Fibroblast of lung (primary cell): ENCODE measurements at regions not wholly inside any gene's neighbourhood (a gene's known extent, or its start where the extent isn't known, plus 50 kb on each side); places are given as distances from the start of the nearest gene placed in this dataset.

ENCODE experiments used
- DNase-seq, 2 donors: peaks; one replicate each; pipeline versions ENCODE4 v3.0.0 to v3.0.0-alpha.2; 2010; ENCODE audit warnings: low read depth in 2 of 2
- H2AFZ ChIP-seq: 2 replicates; pipeline ENCODE4 v1.5.1; 2012; ENCODE audit warnings: low read length, control low read depth, inconsistent platforms
- H3K27ac ChIP-seq: 2 replicates; pipeline ENCODE4 v1.5.1; 2011; ENCODE audit warnings: low read length, control low read depth; ENCODE audit not compliant: insufficient read depth
- H3K27me3 ChIP-seq: 2 replicates; pipeline ENCODE4 v1.5.1; 2011; ENCODE audit warnings: mild to moderate bottlenecking, low read length; ENCODE audit not compliant: control insufficient read depth, insufficient read depth
- H3K36me3 ChIP-seq: 2 replicates; pipeline ENCODE4 v1.5.1; 2011; ENCODE audit warnings: low read length; ENCODE audit not compliant: control insufficient read depth, insufficient read depth
- H3K4me1 ChIP-seq: 2 replicates; pipeline ENCODE4 v1.5.1; 2011; ENCODE audit warnings: low read length; ENCODE audit not compliant: control insufficient read depth, insufficient read depth; ENCODE audit errors: extremely low read depth
- H3K4me2 ChIP-seq: 2 replicates; pipeline ENCODE4 v1.5.1; 2011; ENCODE audit warnings: low read length, control low read depth; ENCODE audit not compliant: insufficient read depth; ENCODE audit errors: extremely low read depth
- H3K4me3 ChIP-seq, 4 experiments: fragments of 200-600 bp in 1 of 4; sonication (generic) in 1 of 4; replicated peaks in 1 of 4; 2 replicates each; pipeline ENCODE4 v1.5.1; 2011 to 2016; ENCODE audit warnings: low read length in 4 of 4, low read depth in 3 of 4, mild to moderate bottlenecking in 3 of 4, control low read depth in 2 of 4, inconsistent platforms in 1 of 4, mixed read lengths in 1 of 4; ENCODE audit not compliant: insufficient read depth in 1 of 4; ENCODE audit errors: control extremely low read depth in 1 of 4
- H3K79me2 ChIP-seq: 2 replicates; pipeline ENCODE4 v1.5.1; 2012; ENCODE audit warnings: mild to moderate bottlenecking, low read length, inconsistent platforms; ENCODE audit not compliant: control insufficient read depth, insufficient read depth
- H3K9ac ChIP-seq: 2 replicates; pipeline ENCODE4 v1.5.1; 2011; ENCODE audit warnings: mild to moderate bottlenecking, low read length, control low read depth; ENCODE audit not compliant: insufficient read depth
- H3K9me3 ChIP-seq: 2 replicates; pipeline ENCODE4 v1.5.1; 2012; ENCODE audit warnings: low read depth, low read length; ENCODE audit not compliant: control insufficient read depth, insufficient read depth
- H4K20me1 ChIP-seq: 2 replicates; pipeline ENCODE4 v1.5.1; 2011; ENCODE audit warnings: low read length; ENCODE audit not compliant: control insufficient read depth, insufficient read depth; ENCODE audit errors: extremely low read depth
- EZH2 ChIP-seq: IDR thresholded peaks from 2 replicates; pipeline ENCODE4 v1.5.1; 2012; ENCODE audit warnings: low read length, control low read depth, mild to moderate bottlenecking; ENCODE audit errors: missing control alignments
- TF ChIP-seq, protein P1 (sequence below), 2 donors: IDR thresholded peaks in 1 of 2; conservative IDR thresholded peaks in 1 of 2; 1 replicate in 1 of 2; 2 replicates in 1 of 2; pipeline ENCODE4 v1.5.1; 2011 to 2012; ENCODE audit warnings: low read length in 2 of 2, control low read depth in 1 of 2, inconsistent platforms in 1 of 2, low read depth in 1 of 2, mild to moderate bottlenecking in 1 of 2

DNA sequence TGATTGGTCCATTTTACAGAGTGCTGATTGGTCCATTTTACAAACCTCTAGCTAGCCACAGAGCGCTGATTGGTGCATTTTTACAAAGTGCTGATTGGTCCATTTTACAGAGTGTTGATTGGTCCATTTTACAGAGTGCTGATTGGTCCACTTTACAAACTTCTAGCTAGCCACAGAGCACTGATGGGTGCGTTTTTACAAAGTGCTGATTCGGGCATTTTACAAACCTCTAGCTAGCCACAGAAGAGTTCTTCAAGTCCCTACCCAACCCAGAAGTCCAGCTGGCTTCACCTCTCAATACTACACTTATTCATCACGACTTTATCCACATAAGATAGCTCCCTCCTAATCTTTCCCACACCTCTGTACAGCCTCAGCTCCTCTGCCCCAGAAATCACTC is 899.8 kb downstream of the TUSC7 start:
- no peak for DNase-seq
- H3K9me3 ChIP-seq = no peaks in the 10 kb centered on the region
- H3K27me3 ChIP-seq = no peaks in the 10 kb centered on the region
- H3K9ac ChIP-seq = no peak overlapping the region
- no peak overlapping the region for H3K4me2 ChIP-seq
- H3K79me2 ChIP-seq = no peaks in the 10 kb centered on the region
- H3K36me3 ChIP-seq = no peaks in the 10 kb centered on the region
- H3K27ac ChIP-seq = no peak overlapping the region
- no peaks in the 10 kb centered on the region for H3K4me1 ChIP-seq
- TF ChIP-seq EZH2 = no peak
- TF ChIP-seq, protein P1, sequence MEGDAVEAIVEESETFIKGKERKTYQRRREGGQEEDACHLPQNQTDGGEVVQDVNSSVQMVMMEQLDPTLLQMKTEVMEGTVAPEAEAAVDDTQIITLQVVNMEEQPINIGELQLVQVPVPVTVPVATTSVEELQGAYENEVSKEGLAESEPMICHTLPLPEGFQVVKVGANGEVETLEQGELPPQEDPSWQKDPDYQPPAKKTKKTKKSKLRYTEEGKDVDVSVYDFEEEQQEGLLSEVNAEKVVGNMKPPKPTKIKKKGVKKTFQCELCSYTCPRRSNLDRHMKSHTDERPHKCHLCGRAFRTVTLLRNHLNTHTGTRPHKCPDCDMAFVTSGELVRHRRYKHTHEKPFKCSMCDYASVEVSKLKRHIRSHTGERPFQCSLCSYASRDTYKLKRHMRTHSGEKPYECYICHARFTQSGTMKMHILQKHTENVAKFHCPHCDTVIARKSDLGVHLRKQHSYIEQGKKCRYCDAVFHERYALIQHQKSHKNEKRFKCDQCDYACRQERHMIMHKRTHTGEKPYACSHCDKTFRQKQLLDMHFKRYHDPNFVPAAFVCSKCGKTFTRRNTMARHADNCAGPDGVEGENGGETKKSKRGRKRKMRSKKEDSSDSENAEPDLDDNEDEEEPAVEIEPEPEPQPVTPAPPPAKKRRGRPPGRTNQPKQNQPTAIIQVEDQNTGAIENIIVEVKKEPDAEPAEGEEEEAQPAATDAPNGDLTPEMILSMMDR (conservative IDR thresholded peaks at IDR 0.05 in 1 of 2, IDR thresholded peaks at IDR 0.05 in 1 of 2; ENCODE audit: low read depth in 1 of 2, low read length in 2 of 2) = no peak
- no peak overlapping the region for H2AFZ ChIP-seq
- no peak overlapping the region for H3K4me3 ChIP-seq
- no peaks in the 10 kb centered on the region for H4K20me1 ChIP-seq

DNA sequence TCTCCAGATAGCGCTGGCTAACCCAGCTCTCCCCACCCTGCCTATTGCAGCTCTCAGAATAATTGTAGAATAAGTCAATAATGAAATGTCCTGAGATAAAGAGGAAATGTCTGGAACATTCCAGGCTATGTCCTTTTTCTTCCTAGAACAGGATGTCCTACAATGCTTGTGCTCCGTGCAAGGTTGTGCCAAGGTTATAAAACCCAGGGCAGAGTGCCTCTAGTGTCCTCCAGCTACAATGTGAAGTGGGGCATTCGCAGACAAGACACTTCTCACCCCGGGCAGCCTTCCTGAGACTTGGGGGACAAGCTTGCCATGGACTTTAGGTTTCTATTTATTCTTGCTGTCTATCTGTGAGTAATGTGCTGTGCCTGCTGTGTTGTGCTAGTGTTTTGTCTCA is 900.6 kb downstream of the TUSC7 start:
- Histone ChIP-seq H3K4me1 (no peaks in the 10 kb centered on the region), H3K36me3 (no peaks in the 10 kb centered on the region), H3K4me3 (no peak overlapping the region), H4K20me1 (no peaks in the 10 kb centered on the region), H3K9me3 (no peaks in the 10 kb centered on the region), H3K79me2 (no peaks in the 10 kb centered on the region), H3K27ac (no peak overlapping the region), H3K27me3 (no peaks in the 10 kb centered on the region), H2AFZ (no peak overlapping the region), H3K9ac (no peak overlapping the region), H3K4me2 (no peak overlapping the region)
- DNase-seq = no peak
- TF ChIP-seq EZH2 = no peak
- TF ChIP-seq, protein P1 (conservative IDR thresholded peaks at IDR 0.05 in 1 of 2, IDR thresholded peaks at IDR 0.05 in 1 of 2; ENCODE audit: low read depth in 1 of 2, low read length in 2 of 2) = no peak

DNA sequence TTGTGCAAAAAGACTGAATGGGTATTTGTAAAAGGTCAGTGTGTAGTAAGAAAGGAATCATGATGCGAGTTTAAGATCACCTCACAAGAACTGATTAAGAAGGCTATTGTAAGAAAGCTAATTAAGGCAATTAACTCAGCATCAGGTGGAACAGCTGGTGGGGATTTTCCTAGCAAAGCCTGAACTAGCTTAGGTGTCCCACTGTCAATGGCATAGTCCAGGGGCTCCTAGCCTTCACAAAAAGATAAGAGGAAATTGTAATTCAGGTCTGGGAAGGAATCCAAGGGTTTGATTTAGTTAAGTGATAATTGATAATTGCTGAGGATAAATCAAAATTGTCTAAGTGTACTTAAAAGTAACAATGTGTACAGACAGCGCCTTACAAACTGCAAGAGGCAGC is 901.6 kb downstream of the TUSC7 start:
- no peaks in the 10 kb centered on the region for H4K20me1 ChIP-seq
- TF ChIP-seq EZH2 = no peak
- TF ChIP-seq, protein P1 (conservative IDR thresholded peaks at IDR 0.05 in 1 of 2, IDR thresholded peaks at IDR 0.05 in 1 of 2; ENCODE audit: low read depth in 1 of 2, low read length in 2 of 2) = no peak
- no peak overlapping the region for H3K9ac ChIP-seq
- H3K27ac ChIP-seq = no peak overlapping the region
- no peak overlapping the region for H3K4me2 ChIP-seq
- no peak for DNase-seq
- no peaks in the 10 kb centered on the region for H3K9me3 ChIP-seq
- no peaks in the 10 kb centered on the region for H3K79me2 ChIP-seq
- H3K4me3 ChIP-seq = no peak overlapping the region
- H3K36me3 ChIP-seq = no peaks in the 10 kb centered on the region
- H2AFZ ChIP-seq = no peak overlapping the region
- H3K4me1 ChIP-seq = no peaks in the 10 kb centered on the region
- H3K27me3 ChIP-seq = no peaks in the 10 kb centered on the region
